ENCODE measurements at regions not wholly inside any gene's neighbourhood (a gene's known extent, or its start where the extent isn't known, plus 50 kb on each side); places are given as distances from the start of the nearest gene placed in this dataset.

GRCh38 chr15:87129916-87130315 lies 1050.2 kb downstream of the AGBL1 start:
- TF ChIP-seq REST (IDR thresholded peaks at IDR 0.05; ENCODE audit: low read depth) = no peak
- TF ChIP-seq CTCF (IDR thresholded peaks at IDR 0.05 in 2 of 3, conservative IDR thresholded peaks at IDR 0.05 in 1 of 3; ENCODE audit: borderline replicate concordance in 1 of 3, insufficient read depth in 1 of 3, low read depth in 2 of 3, low read length in 2 of 3) = no peak
- TF ChIP-seq POLR2A (IDR thresholded peaks at IDR 0.05; ENCODE audit: borderline replicate concordance, extremely low read depth, insufficient read depth, insufficient read length) = no peak
- no peak for TF ChIP-seq POLR2AphosphoS5 (IDR thresholded peaks at IDR 0.05; ENCODE audit: low read depth, low read length)
- no peak for TF ChIP-seq MAX (IDR thresholded peaks at IDR 0.05)
- no peak for TF ChIP-seq YY1 (IDR thresholded peaks at IDR 0.05; ENCODE audit: extremely low read depth, insufficient replicate concordance, low read depth, low read length)
- TF ChIP-seq EZH2phosphoT487 (IDR thresholded peaks at IDR 0.05; ENCODE audit: borderline replicate concordance) = no peak
- no peak for TF ChIP-seq EZH2 (IDR thresholded peaks at IDR 0.05)
- no peak for TF ChIP-seq SP1 (IDR thresholded peaks at IDR 0.05; ENCODE audit: low read depth)
